ENCODE measurements at regions not wholly inside any gene's neighbourhood (a gene's known extent, or its start where the extent isn't known, plus 50 kb on each side); places are given as distances from the start of the nearest gene placed in this dataset.

GRCh38 chr13:47415048-47415447 is 518.2 kb upstream of the HTR2A start:
- Histone ChIP-seq H3K27ac (ENCODE audit: low read depth, low read length) (no peak overlapping the region), H3K27me3 (ENCODE audit: control insufficient read depth, insufficient read depth, low read length) (no peaks in the 10 kb centered on the region), H3K4me3 (ENCODE audit: low read depth, low read length) (no peak overlapping the region), H3K9me3 (ENCODE audit: control insufficient read depth, insufficient read depth, low read length) (no peaks in the 10 kb centered on the region)
- ChIA-PET CTCF (no interaction called here), POLR2A (no interaction called here)
- TF ChIP-seq, protein P1, sequence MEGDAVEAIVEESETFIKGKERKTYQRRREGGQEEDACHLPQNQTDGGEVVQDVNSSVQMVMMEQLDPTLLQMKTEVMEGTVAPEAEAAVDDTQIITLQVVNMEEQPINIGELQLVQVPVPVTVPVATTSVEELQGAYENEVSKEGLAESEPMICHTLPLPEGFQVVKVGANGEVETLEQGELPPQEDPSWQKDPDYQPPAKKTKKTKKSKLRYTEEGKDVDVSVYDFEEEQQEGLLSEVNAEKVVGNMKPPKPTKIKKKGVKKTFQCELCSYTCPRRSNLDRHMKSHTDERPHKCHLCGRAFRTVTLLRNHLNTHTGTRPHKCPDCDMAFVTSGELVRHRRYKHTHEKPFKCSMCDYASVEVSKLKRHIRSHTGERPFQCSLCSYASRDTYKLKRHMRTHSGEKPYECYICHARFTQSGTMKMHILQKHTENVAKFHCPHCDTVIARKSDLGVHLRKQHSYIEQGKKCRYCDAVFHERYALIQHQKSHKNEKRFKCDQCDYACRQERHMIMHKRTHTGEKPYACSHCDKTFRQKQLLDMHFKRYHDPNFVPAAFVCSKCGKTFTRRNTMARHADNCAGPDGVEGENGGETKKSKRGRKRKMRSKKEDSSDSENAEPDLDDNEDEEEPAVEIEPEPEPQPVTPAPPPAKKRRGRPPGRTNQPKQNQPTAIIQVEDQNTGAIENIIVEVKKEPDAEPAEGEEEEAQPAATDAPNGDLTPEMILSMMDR (IDR thresholded peaks at IDR 0.05; ENCODE audit: low read depth, low read length), result no peak
- DNase-seq (ENCODE audit: low read depth, low spot score), result no peak

DNA sequence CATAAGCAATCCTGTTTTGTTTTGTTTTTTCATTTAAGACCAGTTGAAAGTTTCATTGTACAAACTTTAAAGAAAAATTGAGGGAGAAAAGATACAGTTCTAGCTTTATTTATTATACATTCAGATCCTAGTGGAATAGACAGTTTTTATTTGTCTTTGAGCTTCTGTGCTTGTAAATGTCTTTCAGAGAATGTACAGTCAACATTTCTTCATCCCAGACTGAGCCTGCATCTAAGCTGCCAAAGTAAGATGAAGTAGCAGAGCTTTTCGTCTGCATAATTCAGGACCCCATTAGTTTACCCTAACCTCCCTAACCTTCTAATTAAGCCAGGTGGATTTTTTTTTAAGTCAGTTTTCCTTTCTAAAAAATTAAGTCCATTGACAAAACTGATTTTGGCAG is 516.7 kb upstream of the HTR2A start:
- no peak overlapping the region for H3K27ac ChIP-seq (ENCODE audit: low read depth, low read length)
- no peak for DNase-seq (ENCODE audit: low read depth, low spot score)
- ChIA-PET POLR2A (no interaction called here), CTCF (interaction anchor here (1.2 kb wide), 1 partner anchor 440 kb away, joined by 3 read pairs; no protein-coding TSS in a partner anchor)
- no peak overlapping the region for H3K4me3 ChIP-seq (ENCODE audit: low read depth, low read length)
- H3K27me3 ChIP-seq (ENCODE audit: control insufficient read depth, insufficient read depth, low read length), result no peaks in the 10 kb centered on the region
- TF ChIP-seq, protein P1 (IDR thresholded peaks at IDR 0.05; ENCODE audit: low read depth, low read length), result no peak
- no peaks in the 10 kb centered on the region for H3K9me3 ChIP-seq (ENCODE audit: control insufficient read depth, insufficient read depth, low read length)

DNA sequence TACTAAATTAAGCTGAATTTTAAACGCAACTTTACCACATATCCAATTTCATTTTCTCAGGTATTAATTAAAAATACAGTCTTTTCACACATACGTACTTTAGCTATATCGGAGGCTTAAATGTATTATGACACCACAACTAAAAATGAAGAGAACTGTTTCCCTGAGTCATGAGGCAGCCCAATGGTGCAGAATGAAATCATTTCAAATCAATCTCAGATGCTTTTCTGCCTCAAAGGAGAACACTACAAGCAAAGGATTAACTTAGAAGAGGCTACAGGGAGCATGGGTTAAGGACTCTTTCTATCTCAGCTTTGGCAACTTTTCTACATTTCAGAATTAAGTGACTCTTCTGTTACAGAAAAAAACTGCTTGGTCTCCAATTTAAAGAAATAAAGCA is 516.3 kb upstream of the HTR2A start:
- no peak for DNase-seq (ENCODE audit: low read depth, low spot score)

GRCh38 chr13:47409778-47410177 is 512.9 kb upstream of the HTR2A start:
- H3K27ac ChIP-seq (ENCODE audit: low read depth, low read length), result no peak overlapping the region
- no peaks in the 10 kb centered on the region for H3K9me3 ChIP-seq (ENCODE audit: control insufficient read depth, insufficient read depth, low read length)
- H3K27me3 ChIP-seq (ENCODE audit: control insufficient read depth, insufficient read depth, low read length), result no peaks in the 10 kb centered on the region
- CTCF ChIA-PET, result no interaction called here
- no peak overlapping the region for H3K4me3 ChIP-seq (ENCODE audit: low read depth, low read length)
- DNase-seq (ENCODE audit: low read depth, low spot score), result no peak
- TF ChIP-seq, protein P1 (IDR thresholded peaks at IDR 0.05; ENCODE audit: low read depth, low read length), result no peak
- POLR2A ChIA-PET, result no interaction called here

More for the DNA sequence above, 516.3 kb upstream of the HTR2A start:
- Histone ChIP-seq H3K9me3 (ENCODE audit: control insufficient read depth, insufficient read depth, low read length) (no peaks in the 10 kb centered on the region), H3K27ac (ENCODE audit: low read depth, low read length) (no peak overlapping the region), H3K27me3 (ENCODE audit: control insufficient read depth, insufficient read depth, low read length) (no peaks in the 10 kb centered on the region), H3K4me3 (ENCODE audit: low read depth, low read length) (no peak overlapping the region)
- TF ChIP-seq, protein P1 (IDR thresholded peaks at IDR 0.05; ENCODE audit: low read depth, low read length), result no peak
- ChIA-PET POLR2A (interaction anchor here (0.7 kb wide), 1 partner anchor 1187 kb away, joined by 3 read pairs; no protein-coding TSS in a partner anchor), CTCF (interaction anchor here (1.2 kb wide), 1 partner anchor 440 kb away, joined by 3 read pairs; no protein-coding TSS in a partner anchor)

GRCh38 chr13:47408546-47409319 is 511.9 kb upstream of the HTR2A start:
- POLR2A ChIA-PET, result no interaction called here
- H3K9me3 ChIP-seq (ENCODE audit: control insufficient read depth, insufficient read depth, low read length), result no peaks in the 10 kb centered on the region
- no peaks in the 10 kb centered on the region for H3K27me3 ChIP-seq (ENCODE audit: control insufficient read depth, insufficient read depth, low read length)
- CTCF ChIA-PET, result no interaction called here
- H3K27ac ChIP-seq (ENCODE audit: low read depth, low read length), result no peak overlapping the region
- TF ChIP-seq, protein P1 (IDR thresholded peaks at IDR 0.05; ENCODE audit: low read depth, low read length), result no peak
- DNase-seq (ENCODE audit: low read depth, low spot score), result no peak
- no peak overlapping the region for H3K4me3 ChIP-seq (ENCODE audit: low read depth, low read length)

All from AG04450 (cell line).